IMR-90 (cell line): ENCODE measurements at regions not wholly inside any gene's neighbourhood (a gene's known extent, or its start where the extent isn't known, plus 50 kb on each side); places are given as distances from the start of the nearest gene placed in this dataset.

Source experiments
- CTCF ChIP-seq: conservative IDR thresholded peaks from 2 replicates; pipeline ENCODE4 v1.5.1; 2012; ENCODE audit warnings: mild to moderate bottlenecking, low read depth, low read length, improper control_type of control experiment
- FOS ChIP-seq: fragments of 150-350 bp; IDR thresholded peaks from 2 replicates; pipeline ENCODE4 v1.6.1; 2016; ENCODE audit warnings: low read depth, low read length
- POLR2A ChIP-seq: IDR thresholded peaks from 2 replicates; pipeline ENCODE4 v1.6.1; 2012; ENCODE audit warnings: mild to moderate bottlenecking, low read depth, low read length
- RAD21 ChIP-seq: IDR thresholded peaks from 2 replicates; pipeline ENCODE4 v1.6.1; 2012; ENCODE audit warnings: low read length, improper control_type of control experiment

GRCh38 chr21:28148400-28149064, 844.1 kb downstream of the LTN1 start:
- no peak for TF ChIP-seq CTCF
- TF ChIP-seq FOS = no peak
- TF ChIP-seq RAD21 = no peak
- TF ChIP-seq POLR2A = no peak
